Eye (tissue), 1 donor: ENCODE measurements at regions not wholly inside any gene's neighbourhood (a gene's known extent, or its start where the extent isn't known, plus 50 kb on each side); places are given as distances from the start of the nearest gene placed in this dataset.
A peak's percentile ranks its signal among the peaks of the same experiment; 100 is the strongest.

Experiments
- DNase-seq: peaks from one replicate; pipeline ENCODE4 v3.0.0-alpha.2; 2015

GRCh38 chr17:77757561-77757898 is 201.0 kb upstream of the TNRC6C start:
- DNase-seq: no peak

GRCh38 chr17:77763023-77763422 is 195.5 kb upstream of the TNRC6C start:
- no peak for DNase-seq

GRCh38 chr17:77763575-77763974 is 194.9 kb upstream of the TNRC6C start:
- no peak for DNase-seq

GRCh38 chr17:77765292-77765691 is 193.2 kb upstream of the TNRC6C start:
- no peak for DNase-seq

GRCh38 chr17:77767148-77767547 is 191.4 kb upstream of the TNRC6C start:
- DNase-seq: no peak

- DNase-seq: no peak
Measured at GRCh38 chr17:77768248-77768852, 190.2 kb upstream of the TNRC6C start.

GRCh38 chr17:77769215-77769614 is 189.3 kb upstream of the TNRC6C start:
- no peak for DNase-seq

- no peak for DNase-seq
Measured at GRCh38 chr17:77769762-77770161, 188.7 kb upstream of the TNRC6C start.

- no peak for DNase-seq
Measured at GRCh38 chr17:77770331-77771105, 188.0 kb upstream of the TNRC6C start.

GRCh38 chr17:77771145-77771544 is 187.4 kb upstream of the TNRC6C start:
- no peak for DNase-seq

- no peak for DNase-seq
Measured at GRCh38 chr17:77771587-77771986, 186.9 kb upstream of the TNRC6C start.

GRCh38 chr17:77771998-77772397 is 186.5 kb upstream of the TNRC6C start:
- DNase-seq: no peak

- DNase-seq: peak; percentile 63
Measured at GRCh38 chr17:77772461-77772897, 186.0 kb upstream of the TNRC6C start.

- DNase-seq: no peak
Measured at GRCh38 chr17:77772899-77773358, 185.6 kb upstream of the TNRC6C start.

- peak; percentile 79 for DNase-seq
Measured at GRCh38 chr17:77774182-77774581, 184.3 kb upstream of the TNRC6C start.

- DNase-seq: no peak
Measured at GRCh38 chr17:77778636-77779489, 179.6 kb upstream of the TNRC6C start.

- peak; percentile 51 for DNase-seq
Measured at GRCh38 chr17:77779711-77780539, 178.6 kb upstream of the TNRC6C start.

- DNase-seq: no peak
Measured at GRCh38 chr17:77781536-77781935, 177.0 kb upstream of the TNRC6C start.

- no peak for DNase-seq
Measured at GRCh38 chr17:77782201-77782600, 176.3 kb upstream of the TNRC6C start.

GRCh38 chr17:77782611-77783010 is 175.9 kb upstream of the TNRC6C start:
- DNase-seq: no peak

- no peak for DNase-seq
Measured at GRCh38 chr17:77783991-77784820, 174.3 kb upstream of the TNRC6C start.
